WTC11 (cell line): ENCODE measurements at regions not wholly inside any gene's neighbourhood (a gene's known extent, or its start where the extent isn't known, plus 50 kb on each side); places are given as distances from the start of the nearest gene placed in this dataset.

ENCODE experiments used
- ATAC-seq: fragments of 200-7000 bp; cut with Tn5 transposase; 2 replicates; pipeline ENCODE4 v1.10.0; 2021; ENCODE audit warnings: mild to moderate bottlenecking, moderate library complexity
- CTCF ChIA-PET: fragments of 300-600 bp; sonication (Branson Sonifier 250); formaldehyde crosslinking; loops from one replicate; lab custom pipeline; 2021; ENCODE audit warnings: antibody characterized with exemption; lab: Charles Lee
- POLR2A ChIA-PET: fragments of 350-600 bp; sonication (Branson Sonifier 250); formaldehyde crosslinking; loops from one replicate; lab custom pipeline; 2021; ENCODE audit warnings: antibody characterized with exemption; lab: Charles Lee
- DNase-seq: peaks from one replicate; pipeline ENCODE4 v3.0.0; 2021; ENCODE audit warnings: low spot score
- H3K27ac Mint-ChIP-seq: 2 replicates; pipeline ENCODE4 v1.8.0; 2021; ENCODE audit warnings: mixed read lengths
- H3K27me3 Mint-ChIP-seq: 2 replicates; pipeline ENCODE4 v1.8.0; 2021; ENCODE audit warnings: low read depth, mild to moderate bottlenecking, moderate library complexity, mixed read lengths
- H3K36me3 Mint-ChIP-seq: 2 replicates; pipeline ENCODE4 v1.8.0; 2021; ENCODE audit warnings: mixed read lengths
- H3K4me1 Mint-ChIP-seq: 2 replicates; pipeline ENCODE4 v1.8.0; 2022; ENCODE audit warnings: mixed read lengths
- H3K4me3 Mint-ChIP-seq: 2 replicates; pipeline ENCODE4 v1.8.0; 2021; ENCODE audit warnings: mild to moderate bottlenecking, moderate library complexity, mixed read lengths
- H3K9me3 Mint-ChIP-seq: 2 replicates; pipeline ENCODE4 v1.8.0; 2021; ENCODE audit warnings: mixed read lengths
- AR ChIP-seq: fragments of 250-450 bp; sonication (Bioruptor Pico); IDR thresholded peaks from 2 replicates; pipeline ENCODE4 v1.9.0; 2021; ENCODE audit warnings: mild to moderate bottlenecking
- CDX4 ChIP-seq: fragments of 250-450 bp; sonication (Bioruptor Pico); IDR thresholded peaks from 2 replicates; pipeline ENCODE4 v1.9.0; 2021; ENCODE audit warnings: moderate library complexity, mild to moderate bottlenecking, inconsistent platforms, borderline replicate concordance
- CREB1 ChIP-seq: sonication (generic); formaldehyde crosslinking; IDR thresholded peaks from 2 replicates; pipeline ENCODE4 v1.8.0; 2023; ENCODE audit warnings: mild to moderate bottlenecking, missing genetic modification reagents
- CREM ChIP-seq: sonication (generic); formaldehyde crosslinking; IDR thresholded peaks from 2 replicates; pipeline ENCODE4 v1.8.1; 2022; ENCODE audit warnings: mild to moderate bottlenecking, missing genetic modification reagents, moderate library complexity
- E2F1 ChIP-seq: sonication (generic); formaldehyde crosslinking; IDR thresholded peaks from 2 replicates; pipeline ENCODE4 v1.8.0; 2022; ENCODE audit warnings: mild to moderate bottlenecking, missing genetic modification reagents
- E2F4 ChIP-seq: sonication (generic); formaldehyde crosslinking; IDR thresholded peaks from 2 replicates; pipeline ENCODE4 v1.8.1; 2022; ENCODE audit warnings: low read depth, mild to moderate bottlenecking, moderate library complexity, missing genetic modification reagents, borderline replicate concordance
- E2F5 ChIP-seq: sonication (generic); formaldehyde crosslinking; IDR thresholded peaks from 2 replicates; pipeline ENCODE4 v1.8.1; 2022; ENCODE audit warnings: mild to moderate bottlenecking, moderate library complexity, missing genetic modification reagents
- ELF4 ChIP-seq: sonication (generic); formaldehyde crosslinking; IDR thresholded peaks from 2 replicates; pipeline ENCODE4 v1.8.1; 2022; ENCODE audit warnings: low read depth, mild to moderate bottlenecking, moderate library complexity, missing genetic modification reagents
- EMX1 ChIP-seq: fragments of 250-450 bp; sonication (Bioruptor Pico); IDR thresholded peaks from 2 replicates; pipeline ENCODE4 v1.8.0; 2021; ENCODE audit warnings: mild to moderate bottlenecking
- FOXP1 ChIP-seq: sonication (generic); formaldehyde crosslinking; IDR thresholded peaks from 2 replicates; pipeline ENCODE4 v1.8.0; 2022; ENCODE audit warnings: missing genetic modification reagents, mild to moderate bottlenecking, moderate library complexity, borderline replicate concordance
- GABPB1 ChIP-seq: sonication (generic); formaldehyde crosslinking; IDR thresholded peaks from 2 replicates; pipeline ENCODE4 v1.8.1; 2023; ENCODE audit warnings: mild to moderate bottlenecking, missing genetic modification reagents
- HMGA2 ChIP-seq: fragments of 250-450 bp; sonication (Bioruptor Pico); IDR thresholded peaks from 2 replicates; pipeline ENCODE4 v1.4.0; 2021; ENCODE audit warnings: mild to moderate bottlenecking, moderate library complexity
- JUN ChIP-seq: sonication (generic); formaldehyde crosslinking; IDR thresholded peaks from 2 replicates; pipeline ENCODE4 v1.8.0; 2023; ENCODE audit warnings: mild to moderate bottlenecking, missing genetic modification reagents
- KAT7 ChIP-seq: sonication (generic); formaldehyde crosslinking; IDR thresholded peaks from 2 replicates; pipeline ENCODE4 v1.8.1; 2023; ENCODE audit warnings: missing genetic modification reagents, mild to moderate bottlenecking, borderline replicate concordance
- MXD4 ChIP-seq: fragments of 250-450 bp; sonication (Bioruptor Pico); IDR thresholded peaks from 2 replicates; pipeline ENCODE4 v1.8.0; 2021; ENCODE audit warnings: mild to moderate bottlenecking, moderate library complexity, borderline replicate concordance
- RORB ChIP-seq: fragments of 250-450 bp; sonication (Bioruptor Pico); IDR thresholded peaks from 2 replicates; pipeline ENCODE4 v1.9.0; 2021; ENCODE audit warnings: mild to moderate bottlenecking
- SOX15 ChIP-seq: fragments of 250-450 bp; sonication (Bioruptor Pico); IDR thresholded peaks from 2 replicates; pipeline ENCODE4 v1.9.0; 2021; ENCODE audit warnings: mild to moderate bottlenecking
- ZMAT4 ChIP-seq: fragments of 250-450 bp; sonication (Bioruptor Pico); IDR thresholded peaks from 2 replicates; pipeline ENCODE4 v1.9.0; 2021; ENCODE audit warnings: mild to moderate bottlenecking
- ZNF121 ChIP-seq: sonication (generic); formaldehyde crosslinking; IDR thresholded peaks from 2 replicates; pipeline ENCODE4 v1.8.0; 2023; ENCODE audit warnings: missing genetic modification reagents
- ZNF138 ChIP-seq: sonication (generic); formaldehyde crosslinking; conservative IDR thresholded peaks from 2 replicates; pipeline ENCODE4 v1.8.1; 2022; ENCODE audit warnings: mild to moderate bottlenecking, moderate library complexity, missing genetic modification reagents
- ZNF232 ChIP-seq: sonication (generic); formaldehyde crosslinking; IDR thresholded peaks from 2 replicates; pipeline ENCODE4 v1.8.0; 2022; ENCODE audit warnings: mild to moderate bottlenecking, missing genetic modification reagents
- ZNF416 ChIP-seq: fragments of 250-450 bp; sonication (Bioruptor Pico); IDR thresholded peaks from 2 replicates; pipeline ENCODE4 v1.9.0; 2021; ENCODE audit warnings: mild to moderate bottlenecking, inconsistent platforms
- ZNF423 ChIP-seq: fragments of 250-450 bp; sonication (Bioruptor Pico); IDR thresholded peaks from 2 replicates; pipeline ENCODE4 v2.1.2; 2022; ENCODE audit warnings: mild to moderate bottlenecking, moderate library complexity
- ZNF425 ChIP-seq: fragments of 250-450 bp; sonication (Bioruptor Pico); conservative IDR thresholded peaks from 2 replicates; pipeline ENCODE4 v1.9.0; 2021; ENCODE audit warnings: mild to moderate bottlenecking

GRCh38 chr11:92739491-92739890 lies 230.0 kb upstream of the MTNR1B start:
- no peaks in the 10 kb centered on the region for H3K9me3 Mint-ChIP-seq
- no peaks in the 10 kb centered on the region for H3K27me3 Mint-ChIP-seq
- no peak overlapping the region for H3K27ac Mint-ChIP-seq
- CTCF ChIA-PET = no interaction called here
- no peak overlapping the region for H3K4me3 Mint-ChIP-seq
- no peaks in the 10 kb centered on the region for H3K36me3 Mint-ChIP-seq
- no peaks in the 10 kb centered on the region for H3K4me1 Mint-ChIP-seq
- POLR2A ChIA-PET = no interaction called here
- ATAC-seq (no peak), DNase-seq (no peak)
- TF ChIP-seq ZNF416 (CRISPR knock-in tag) = no peak
- no peak for TF ChIP-seq ZNF425
- no peak for TF ChIP-seq CREM (CRISPR knock-in tag)
- no peak for TF ChIP-seq ZMAT4 (CRISPR knock-in tag)
- no peak for TF ChIP-seq CDX4
- no peak for TF ChIP-seq ZNF121 (CRISPR knock-in tag)
- no peak for TF ChIP-seq FOXP1 (CRISPR knock-in tag)
- no peak for TF ChIP-seq E2F1
- no peak for TF ChIP-seq ZNF423
- no peak for TF ChIP-seq HMGA2 (CRISPR knock-in tag)
- no peak for TF ChIP-seq KAT7 (CRISPR knock-in tag)
- no peak for TF ChIP-seq MXD4
- TF ChIP-seq CREB1 (CRISPR knock-in tag) = no peak
- TF ChIP-seq ELF4 (CRISPR knock-in tag) = no peak
- no peak for TF ChIP-seq AR
- no peak for TF ChIP-seq E2F5 (CRISPR knock-in tag)
- TF ChIP-seq E2F4 (CRISPR knock-in tag) = no peak

GRCh38 chr11:92740276-92740675 lies 229.2 kb upstream of the MTNR1B start:
- ATAC-seq (no peak), DNase-seq (no peak)
- CTCF ChIA-PET = no interaction called here
- Mint-ChIP-seq H3K4me1 (no peaks in the 10 kb centered on the region), H3K9me3 (peaks cover 2% of the 10 kb centered on the region), H3K27ac (no peak overlapping the region), H3K27me3 (no peaks in the 10 kb centered on the region), H3K4me3 (no peak overlapping the region), H3K36me3 (no peaks in the 10 kb centered on the region)
- TF ChIP-seq JUN = no peak
- TF ChIP-seq ZNF232 = no peak
- no peak for TF ChIP-seq ZNF138 (CRISPR knock-in tag)
- TF ChIP-seq GABPB1 = no peak
- no peak for TF ChIP-seq FOXP1 (CRISPR knock-in tag)
- no peak for TF ChIP-seq SOX15 (CRISPR knock-in tag)
- no peak for TF ChIP-seq EMX1 (CRISPR knock-in tag)
- no peak for TF ChIP-seq RORB (CRISPR knock-in tag)
- POLR2A ChIA-PET = interaction anchor here (0.6 kb wide), 1 partner anchor 379 kb away, joined by 3 read pairs; no protein-coding TSS in a partner anchor
